H9 (cell line): ENCODE measurements at regions not wholly inside any gene's neighbourhood (a gene's known extent, or its start where the extent isn't known, plus 50 kb on each side); places are given as distances from the start of the nearest gene placed in this dataset.

Experiments
- DNase-seq: peaks from one replicate; pipeline ENCODE4 v3.0.0-alpha.2; 2017
- H2AFZ ChIP-seq: one replicate; pipeline ENCODE4 v1.6.1; 2013; ENCODE audit warnings: mild to moderate bottlenecking, low read length, control low read depth, moderate library complexity
- H2AK5ac ChIP-seq: 2 replicates; pipeline ENCODE4 v1.6.1; 2013; ENCODE audit warnings: low read length, control low read depth, mixed read lengths; ENCODE audit not compliant: insufficient read length
- H2BK120ac ChIP-seq: one replicate; pipeline ENCODE4 v1.6.1; 2013; ENCODE audit warnings: low read depth, mild to moderate bottlenecking, low read length, control low read depth, inconsistent platforms; ENCODE audit not compliant: poor library complexity, severe bottlenecking
- H2BK12ac ChIP-seq: 2 replicates; pipeline ENCODE4 v1.6.1; 2013; ENCODE audit warnings: low read length, control low read depth, mixed read lengths, low read depth; ENCODE audit not compliant: insufficient read length
- H2BK15ac ChIP-seq: 2 replicates; pipeline ENCODE4 v1.6.1; 2013; ENCODE audit warnings: low read depth, low read length, control low read depth
- H2BK20ac ChIP-seq: one replicate; pipeline ENCODE4 v1.6.1; 2013; ENCODE audit warnings: low read depth, mild to moderate bottlenecking, low read length, control low read depth, inconsistent platforms; ENCODE audit not compliant: poor library complexity, severe bottlenecking
- H2BK5ac ChIP-seq: 2 replicates; pipeline ENCODE4 v1.6.1; 2013; ENCODE audit warnings: low read length, control low read depth, mixed read lengths; ENCODE audit not compliant: insufficient read length
- H3K14ac ChIP-seq: 2 replicates; pipeline ENCODE4 v1.6.1; 2013; ENCODE audit warnings: low read length, control low read depth; ENCODE audit not compliant: insufficient read depth
- H3K18ac ChIP-seq: 2 replicates; pipeline ENCODE4 v1.6.1; 2013; ENCODE audit warnings: low read depth, mild to moderate bottlenecking, mixed read lengths, low read length, control low read depth; ENCODE audit not compliant: insufficient read length
- H3K23ac ChIP-seq: 2 replicates; pipeline ENCODE4 v1.6.1; 2013; ENCODE audit warnings: low read length, control low read depth, mixed read lengths, low read depth; ENCODE audit not compliant: insufficient read length
- H3K23me2 ChIP-seq: 2 replicates; pipeline ENCODE4 v1.6.1; 2013; ENCODE audit warnings: low read depth, mild to moderate bottlenecking, mixed read lengths, low read length, control low read depth; ENCODE audit not compliant: insufficient read length, poor library complexity, severe bottlenecking
- H3K27ac ChIP-seq: 2 replicates; pipeline ENCODE4 v1.5.1; 2013; ENCODE audit warnings: low read length, control low read depth, mixed read lengths, low read depth; ENCODE audit not compliant: insufficient read length
- H3K27me3 ChIP-seq: 2 replicates; pipeline ENCODE4 v1.6.1; 2013; ENCODE audit warnings: low read length, control low read depth, inconsistent platforms; ENCODE audit not compliant: insufficient read depth
- H3K4ac ChIP-seq: 2 replicates; pipeline ENCODE4 v1.6.1; 2013; ENCODE audit warnings: low read depth, mild to moderate bottlenecking, control low read depth, inconsistent platforms, low read length, moderate library complexity
- H3K4me1 ChIP-seq: 2 replicates; pipeline ENCODE4 v1.6.1; 2013; ENCODE audit warnings: low read length, control low read depth, inconsistent platforms; ENCODE audit not compliant: insufficient read depth
- H3K4me2 ChIP-seq: 2 replicates; pipeline ENCODE4 v1.6.1; 2013; ENCODE audit warnings: low read length, control low read depth, mixed read lengths; ENCODE audit not compliant: insufficient read length, insufficient read depth
- H3K56ac ChIP-seq: 2 replicates; pipeline ENCODE4 v1.6.1; 2013; ENCODE audit warnings: low read depth, mild to moderate bottlenecking, mixed read lengths, low read length, control low read depth; ENCODE audit not compliant: insufficient read length
- H3K79me1 ChIP-seq: 2 replicates; pipeline ENCODE4 v1.6.1; 2013; ENCODE audit warnings: low read depth, mild to moderate bottlenecking, moderate library complexity, low read length, control low read depth, inconsistent platforms; ENCODE audit not compliant: insufficient read depth, poor library complexity, severe bottlenecking
- H3K79me2 ChIP-seq: 2 replicates; pipeline ENCODE4 v1.6.1; 2013; ENCODE audit warnings: low read length, control low read depth, inconsistent platforms; ENCODE audit not compliant: insufficient read depth
- H3K9ac ChIP-seq: 2 replicates; pipeline ENCODE4 v1.6.1; 2013; ENCODE audit warnings: low read length, control low read depth, mixed read lengths; ENCODE audit not compliant: insufficient read length; ENCODE audit errors: extremely low read depth
- H3K9me3 ChIP-seq: one replicate; pipeline ENCODE4 v1.6.1; 2013; ENCODE audit warnings: low read depth, low read length, inconsistent platforms; ENCODE audit not compliant: control insufficient read depth
- H3T11ph ChIP-seq: one replicate; pipeline ENCODE4 v1.6.1; 2013; ENCODE audit warnings: mild to moderate bottlenecking, low read length, control low read depth, inconsistent platforms
- H4K20me1 ChIP-seq: one replicate; pipeline ENCODE4 v1.6.1; 2013; ENCODE audit not compliant: control insufficient read depth, insufficient read length, insufficient read depth
- H4K5ac ChIP-seq: 2 replicates; pipeline ENCODE4 v1.6.1; 2013; ENCODE audit warnings: low read depth, mild to moderate bottlenecking, mixed read lengths, low read length, control low read depth; ENCODE audit not compliant: insufficient read length
- H4K8ac ChIP-seq: replicated peaks from 2 replicates; pipeline ENCODE4 v1.6.1; 2013; ENCODE audit warnings: low read length, control low read depth, mixed read lengths, low read depth; ENCODE audit not compliant: insufficient read length
- H4K91ac ChIP-seq: 2 replicates; pipeline ENCODE4 v1.6.1; 2013; ENCODE audit warnings: low read depth, mild to moderate bottlenecking, moderate library complexity, mixed read lengths, low read length, control low read depth; ENCODE audit not compliant: insufficient read length
- H3K27ac Mint-ChIP-seq, 3 experiments: 2 replicates in 2 of 3; 3 replicates in 1 of 3; pipeline ENCODE4 v1.8.0; 2020 to 2021; ENCODE audit warnings: mixed read lengths in 3 of 3, mild to moderate bottlenecking in 1 of 3, moderate library complexity in 1 of 3
- H3K27me3 Mint-ChIP-seq: 2 replicates; pipeline ENCODE4 v1.8.0; 2021; ENCODE audit warnings: low read depth, mild to moderate bottlenecking, moderate library complexity, mixed read lengths
- H3K36me3 Mint-ChIP-seq, 3 experiments: 2 replicates in 2 of 3; 3 replicates in 1 of 3; pipeline ENCODE4 v1.8.0; 2020 to 2021; ENCODE audit warnings: low read depth in 3 of 3, mixed read lengths in 3 of 3; ENCODE audit not compliant: insufficient read depth in 1 of 3
- H3K4me1 Mint-ChIP-seq, 2 experiments: 2 replicates each; pipeline ENCODE4 v1.8.0; 2020; ENCODE audit warnings: mixed read lengths in 2 of 2
- H3K4me3 Mint-ChIP-seq, 2 experiments: 2 replicates in 1 of 2; 3 replicates in 1 of 2; pipeline ENCODE4 v1.8.0; 2020 to 2021; ENCODE audit warnings: mild to moderate bottlenecking in 2 of 2, mixed read lengths in 2 of 2, moderate library complexity in 1 of 2
- H3K9me3 Mint-ChIP-seq, 2 experiments: 2 replicates in 1 of 2; 3 replicates in 1 of 2; pipeline ENCODE4 v1.8.0; 2020; ENCODE audit warnings: mild to moderate bottlenecking in 2 of 2, mixed read lengths in 2 of 2, moderate library complexity in 1 of 2
- CTCF ChIP-seq: fragments of 200-600 bp; sonication (generic); conservative IDR thresholded peaks from 3 replicates; pipeline ENCODE4 v1.8.0; 2021; ENCODE audit warnings: antibody characterized with exemption, mild to moderate bottlenecking

GRCh38 chr1:73097917-73098316 lies 815.6 kb upstream of the NEGR1 start:
- no peak overlapping the region for H2BK5ac ChIP-seq
- no peak overlapping the region for H3K27ac ChIP-seq
- H2BK15ac ChIP-seq: no peak overlapping the region
- no peak overlapping the region for H3K4me3 Mint-ChIP-seq
- no peak overlapping the region for H2AK5ac ChIP-seq
- no peak overlapping the region for H3K4ac ChIP-seq
- no peak overlapping the region for H3K23ac ChIP-seq
- H4K5ac ChIP-seq: no peak overlapping the region
- H3K4me2 ChIP-seq: no peak overlapping the region
- no peak overlapping the region for H3K56ac ChIP-seq
- H3K9me3 ChIP-seq: no peaks in the 10 kb centered on the region
- no peaks in the 10 kb centered on the region; a peak in 1 of 5 replicates for H3K9me3 Mint-ChIP-seq
- no peak overlapping the region for H4K8ac ChIP-seq
- H4K91ac ChIP-seq: no peak overlapping the region
- H2BK20ac ChIP-seq: no peak overlapping the region
- H3K9ac ChIP-seq: no peak overlapping the region
- H3K27me3 ChIP-seq: no peaks in the 10 kb centered on the region
- no peak overlapping the region for H3K14ac ChIP-seq
- H3K23me2 ChIP-seq: no peaks in the 10 kb centered on the region
- no peak overlapping the region for H3K18ac ChIP-seq
- peak; percentile 22 for DNase-seq
- H3K4me1 Mint-ChIP-seq: peaks cover 20 to 24% of the 10 kb centered on the region in 2 experiments
- TF ChIP-seq CTCF: no peak
- no peak overlapping the region for H2BK12ac ChIP-seq
- no peaks in the 10 kb centered on the region for H3K79me2 ChIP-seq
- no peak overlapping the region for H2AFZ ChIP-seq
- H3T11ph ChIP-seq: no peak overlapping the region
- peaks cover 0 to 4% (median 0%) of the 10 kb centered on the region in 3 experiments; a peak in 1 of 7 replicates for H3K36me3 Mint-ChIP-seq
- H3K27me3 Mint-ChIP-seq: no peaks in the 10 kb centered on the region
- H4K20me1 ChIP-seq: no peaks in the 10 kb centered on the region
- no peaks in the 10 kb centered on the region for H3K4me1 ChIP-seq
- no peak overlapping the region for H3K27ac Mint-ChIP-seq
- no peak overlapping the region for H2BK120ac ChIP-seq
- no peaks in the 10 kb centered on the region for H3K79me1 ChIP-seq
